MV-4-11 (cell line): ENCODE measurements at regions not wholly inside any gene's neighbourhood (a gene's known extent, or its start where the extent isn't known, plus 50 kb on each side); places are given as distances from the start of the nearest gene placed in this dataset.
A peak's percentile ranks its signal among the peaks of the same experiment; 100 is the strongest.
"Not testable (repeated sequence)": the region's sequence is repeated elsewhere in the genome, so short reads cannot be mapped to it uniquely, and the experiment has no call there.

Experiments used
- DNase-seq: peaks from one replicate; lab custom pipeline; 2025; lab: John Stamatoyannopoulos, UW

DNA sequence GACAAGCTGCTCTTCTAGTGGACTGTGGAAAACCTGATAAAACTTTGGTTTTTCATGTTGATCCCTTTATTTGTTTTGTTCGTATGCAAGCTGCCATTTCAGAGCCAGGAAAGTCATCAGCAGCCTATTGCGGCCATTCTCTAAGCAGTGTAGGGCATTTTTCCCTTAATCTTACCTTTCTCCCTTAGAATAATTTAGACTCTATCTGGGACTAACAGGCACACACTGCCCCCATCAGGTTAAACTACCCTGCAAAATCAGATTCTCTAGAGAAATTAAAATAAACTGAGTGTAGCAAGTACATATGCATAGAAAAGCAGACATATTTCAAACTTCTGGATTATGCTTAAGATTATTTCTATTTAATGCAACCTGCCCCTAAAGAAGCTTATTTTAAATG is 347.5 kb downstream of the METTL4 start:
- DNase-seq, result no peak

DNA sequence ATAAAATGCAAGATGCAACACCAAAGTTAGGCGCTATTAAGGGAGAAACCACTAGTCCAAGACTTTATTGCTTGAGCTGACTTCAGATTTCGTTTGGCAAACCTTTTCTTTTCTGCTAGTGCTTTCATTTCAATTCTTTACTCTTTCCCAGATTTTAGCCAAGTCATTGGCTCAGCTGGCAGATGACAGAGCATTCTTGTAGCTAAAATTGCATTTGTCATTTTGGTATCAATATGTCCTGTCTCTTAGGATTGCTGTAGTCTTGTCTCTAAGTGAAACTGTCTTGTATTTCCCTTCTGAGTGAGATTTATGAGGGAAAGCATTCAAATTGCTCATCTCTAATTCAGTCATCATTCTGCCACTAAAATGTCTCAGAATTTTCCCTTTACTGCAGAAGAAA is 335.1 kb downstream of the METTL4 start:
- DNase-seq, result no peak

DNA sequence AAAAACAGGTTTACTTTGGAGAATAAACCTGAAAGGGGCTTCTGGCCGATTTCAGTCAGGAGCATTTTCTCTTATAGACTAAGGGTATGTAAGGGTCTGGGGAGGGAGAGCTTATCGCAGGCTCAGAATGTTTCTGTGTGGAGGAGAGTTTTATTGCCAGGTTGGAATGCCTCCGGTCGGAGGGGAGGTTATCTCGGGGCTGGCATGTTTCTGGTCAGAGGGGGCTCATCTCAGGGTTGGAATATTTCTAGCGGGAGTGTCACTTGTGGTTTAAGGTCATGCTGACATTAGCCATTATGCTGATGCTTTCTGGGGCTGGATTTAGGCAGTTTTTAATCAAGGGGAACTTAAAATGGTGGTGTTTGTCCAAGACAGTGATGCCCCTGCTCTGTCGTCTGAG is 333.6 kb downstream of the METTL4 start:
- no peak for DNase-seq

DNA sequence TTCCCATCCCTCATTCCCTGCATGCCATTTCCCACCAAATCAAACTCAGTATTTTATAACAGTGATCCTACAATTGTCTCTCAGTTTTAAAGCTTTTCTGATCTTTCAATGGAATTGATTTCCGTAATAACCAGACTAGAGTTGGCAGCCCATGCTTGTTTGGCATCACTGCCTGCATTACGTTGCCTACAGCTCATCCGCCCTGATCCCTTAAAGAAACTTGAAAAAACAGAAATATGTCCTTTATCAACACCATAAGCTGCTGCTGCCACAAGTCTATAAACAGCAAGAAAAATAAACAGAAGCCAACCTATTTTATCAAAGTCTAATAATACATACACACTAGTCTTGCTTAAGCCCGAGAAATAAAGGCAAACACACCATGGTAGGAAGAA is 331.0 kb downstream of the METTL4 start:
- no peak for DNase-seq

DNA sequence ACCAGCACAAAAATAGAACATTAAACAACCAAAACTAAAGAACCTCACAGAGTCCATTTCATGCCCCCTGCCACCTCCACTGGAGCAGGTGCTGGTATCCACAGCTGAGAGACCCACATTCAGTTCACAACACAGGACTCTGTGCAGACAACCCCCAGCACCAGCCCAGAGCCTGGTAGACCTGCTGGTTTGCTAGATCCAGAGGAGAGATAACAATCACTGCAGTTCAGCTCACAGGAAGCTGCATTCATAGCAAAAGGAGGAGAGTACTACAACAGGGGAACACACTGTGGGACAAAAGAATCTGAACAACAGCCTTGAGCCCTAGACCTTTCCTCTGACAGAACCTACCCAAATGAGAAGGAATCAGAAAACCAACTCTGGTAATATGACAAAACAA is 326.7 kb downstream of the METTL4 start:
- no peak for DNase-seq

DNA sequence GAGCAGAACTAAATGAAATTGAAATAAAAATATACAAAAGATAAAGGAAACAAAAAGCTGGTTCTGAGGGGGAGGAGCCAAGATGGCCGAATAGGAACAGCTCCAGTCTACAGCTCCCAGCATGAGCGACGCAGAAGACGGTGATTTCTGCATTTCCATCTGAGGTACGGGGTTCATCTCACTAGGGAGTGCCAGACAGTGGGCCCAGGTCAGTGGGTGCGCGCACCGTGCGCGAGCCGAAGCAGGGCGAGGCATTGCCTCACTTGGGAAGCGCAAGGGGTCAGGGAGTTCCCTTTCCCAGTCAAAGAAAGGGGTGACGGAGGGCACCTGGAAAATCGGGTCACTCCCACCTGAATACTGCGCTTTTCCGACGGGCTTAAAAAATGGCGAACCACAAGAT is 324.2 kb downstream of the METTL4 start:
- not testable (repeated sequence) for DNase-seq

DNA sequence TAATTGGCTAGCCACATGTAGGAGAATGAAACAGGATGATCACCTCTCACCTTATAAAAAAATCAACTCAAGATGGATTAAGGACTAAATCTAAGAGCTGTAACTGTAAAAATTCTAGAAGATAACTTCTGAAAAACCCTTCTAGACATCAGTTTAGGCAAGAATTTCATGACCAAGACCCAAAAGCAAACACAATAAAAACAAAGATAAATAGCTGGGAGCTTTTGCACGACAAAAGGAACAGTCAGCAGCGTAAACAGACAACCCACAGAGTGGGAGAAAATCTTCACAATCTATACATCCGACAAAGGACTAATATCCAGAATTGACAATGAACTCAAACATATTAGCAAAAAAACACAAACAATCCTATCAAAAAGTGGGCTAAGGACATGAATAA is 316.3 kb downstream of the METTL4 start:
- no peak for DNase-seq

DNA sequence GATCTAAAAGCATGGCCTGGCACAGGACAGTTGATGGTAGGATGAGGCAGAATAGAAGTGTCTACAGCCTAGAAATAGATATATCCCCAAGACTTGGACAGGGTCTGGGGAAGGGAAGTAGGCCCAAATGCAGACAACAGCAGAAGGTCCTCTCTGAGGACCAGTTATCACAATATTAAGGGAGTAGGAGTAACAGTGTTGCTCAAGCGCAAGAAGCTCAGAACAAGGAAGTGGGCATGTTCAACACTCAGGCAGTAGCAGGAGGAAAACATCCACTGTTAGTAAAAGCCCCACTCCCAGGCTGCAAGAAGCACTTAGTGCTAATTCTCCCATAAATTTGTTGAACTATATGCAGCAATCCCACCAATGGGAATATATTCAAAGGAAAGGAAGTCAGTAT is 314.7 kb downstream of the METTL4 start:
- DNase-seq, result peak; percentile 37

DNA sequence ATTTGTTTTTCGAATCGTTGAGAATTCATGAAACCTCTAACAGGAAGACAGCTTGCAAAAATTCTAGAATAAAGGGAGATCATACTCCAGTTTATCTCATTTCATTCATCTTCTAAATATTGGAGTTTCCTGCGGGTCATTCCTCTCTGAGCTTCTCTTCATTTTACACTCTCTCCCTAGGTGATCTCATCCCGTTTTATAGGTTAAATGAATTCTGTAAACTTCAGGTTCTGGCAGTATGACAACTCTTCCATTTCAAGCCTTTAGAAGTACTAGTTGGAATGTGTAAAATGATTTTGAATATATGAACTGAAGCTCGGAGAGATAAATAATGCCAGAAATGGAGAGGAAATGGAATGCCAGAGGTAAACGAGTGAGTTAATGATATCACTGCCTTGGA is 312.4 kb downstream of the METTL4 start:
- no peak for DNase-seq

DNA sequence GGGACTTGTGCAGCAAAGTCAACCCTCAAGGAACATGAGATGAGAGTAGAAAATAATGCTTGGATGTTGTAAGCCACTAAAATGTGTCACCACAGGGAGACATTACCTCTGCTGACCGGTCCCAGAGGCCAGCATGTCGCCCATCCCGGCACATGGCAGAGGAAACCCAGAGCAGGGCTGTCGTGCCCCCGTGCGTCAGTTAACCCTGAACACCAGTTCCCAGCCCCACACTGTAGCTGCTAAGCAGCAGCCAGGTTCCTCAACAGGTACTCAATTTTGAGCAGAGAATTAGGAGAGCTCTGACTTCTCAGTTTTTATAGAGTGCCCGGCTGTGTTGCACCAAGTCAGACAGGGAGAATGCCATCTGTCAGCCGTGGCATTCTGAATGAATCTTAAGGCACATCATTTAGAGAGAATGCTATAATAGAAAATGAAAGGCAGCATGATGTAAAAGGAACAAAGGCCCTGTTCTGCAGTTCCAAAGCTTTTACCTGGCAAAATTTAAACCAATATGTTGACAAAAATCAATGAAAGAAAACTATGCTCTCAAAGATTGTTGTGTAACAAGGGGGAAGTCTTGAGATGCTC is 307.9 kb downstream of the METTL4 start:
- no peak for DNase-seq

DNA sequence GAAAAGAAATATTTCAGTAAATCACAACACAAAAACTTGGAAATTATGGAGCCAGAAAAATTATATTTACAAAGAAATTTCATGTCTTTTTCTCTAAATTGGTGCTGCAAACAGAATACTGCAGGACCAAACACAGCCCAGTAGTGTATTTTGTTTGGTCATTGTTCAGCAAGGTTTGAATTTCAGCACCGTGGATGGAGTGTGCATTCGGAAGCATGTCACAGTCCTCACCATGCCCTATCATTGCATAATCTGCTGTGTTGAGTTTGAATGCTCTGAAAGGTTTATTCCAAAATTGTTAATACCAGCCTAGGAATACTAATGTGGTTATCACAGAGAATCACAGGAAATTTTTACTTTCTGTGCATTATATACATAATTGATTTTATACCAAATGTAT is 296.7 kb downstream of the METTL4 start:
- no peak for DNase-seq

DNA sequence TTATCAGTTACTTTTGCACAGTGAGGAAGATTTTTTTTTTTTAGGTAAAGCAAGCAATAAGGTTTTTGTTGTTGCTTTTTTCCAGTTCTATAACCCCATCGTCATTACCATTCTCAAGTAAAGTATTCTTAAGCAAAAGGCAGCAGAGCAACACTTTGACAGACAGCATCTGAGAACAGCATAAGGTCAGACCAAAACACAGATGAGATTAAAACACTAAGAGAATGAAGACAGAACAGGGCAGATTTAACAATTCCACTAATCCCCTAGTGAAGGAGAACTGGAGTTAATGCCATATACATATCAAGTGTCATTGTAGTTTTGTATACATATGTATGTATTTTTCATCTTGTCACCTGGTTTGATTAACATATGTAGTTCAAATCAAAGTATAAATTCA is 290.2 kb downstream of the METTL4 start:
- no peak for DNase-seq

DNA sequence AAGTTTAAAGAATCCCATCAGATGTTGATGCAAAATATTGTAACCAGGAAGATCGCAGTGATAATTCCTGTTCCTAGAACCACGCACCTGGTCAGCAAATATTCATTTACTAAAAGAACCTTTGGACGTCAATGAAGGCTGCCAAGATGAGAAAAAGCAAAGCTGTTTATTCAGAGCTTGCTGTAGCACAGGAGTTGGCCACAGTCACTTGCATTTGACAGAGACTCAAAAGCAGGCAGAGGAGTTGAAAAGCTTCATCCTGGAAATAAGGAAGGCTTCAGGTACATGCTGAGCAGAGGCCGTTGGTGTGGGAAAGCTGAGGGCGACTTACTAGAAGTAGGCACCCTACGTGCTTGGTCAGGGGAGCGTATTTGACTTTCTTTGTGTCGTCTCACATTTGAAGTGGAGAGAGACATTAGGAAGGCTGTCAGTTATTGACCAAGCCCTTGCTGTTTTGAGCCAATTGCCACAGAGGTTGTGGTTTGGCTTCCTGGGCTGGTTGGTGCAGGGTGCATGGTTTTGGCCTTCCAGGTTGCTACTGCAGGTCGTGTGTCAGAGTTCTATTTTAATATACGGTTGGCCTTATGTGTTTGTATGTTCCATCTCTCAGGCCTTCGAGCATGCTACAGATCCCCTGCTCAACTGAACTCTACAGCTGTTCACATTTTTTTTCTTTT is 289.6 kb downstream of the METTL4 start:
- no peak for DNase-seq

DNA sequence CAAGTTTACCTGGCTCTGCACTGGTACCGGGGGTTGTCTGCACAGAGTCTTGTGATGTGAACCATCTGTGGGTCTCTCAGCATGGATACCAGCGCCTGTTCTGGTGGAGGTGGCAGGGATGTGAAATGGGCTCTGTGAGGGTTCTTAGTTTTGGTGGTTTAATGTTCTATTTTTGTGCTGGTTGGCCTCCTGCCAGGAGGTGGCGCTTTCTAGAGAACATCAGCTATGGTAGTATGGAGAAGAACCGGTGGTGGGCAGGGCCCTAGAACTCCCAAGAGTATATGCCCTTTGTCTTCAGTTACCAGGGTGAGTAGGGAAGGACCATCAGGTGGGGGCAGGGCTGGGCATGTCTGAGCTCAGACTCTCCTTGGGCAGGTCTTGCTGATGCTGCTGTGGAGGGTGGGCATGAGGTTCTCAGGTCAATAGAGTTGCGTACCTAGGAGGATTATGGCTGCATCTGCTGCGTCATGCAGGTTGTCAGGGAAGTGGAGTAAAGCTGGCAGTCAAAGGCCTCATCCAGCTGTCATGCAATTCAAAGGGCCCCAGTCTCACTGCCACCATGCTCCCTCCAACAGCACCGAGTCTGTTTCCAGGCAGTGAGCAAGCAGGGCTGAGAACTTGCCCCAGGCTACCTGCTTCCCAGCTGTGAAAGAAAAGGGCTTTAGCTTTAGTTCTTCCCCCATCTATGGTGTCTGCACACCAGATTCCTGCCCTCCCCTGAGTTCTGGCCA is 278.0 kb downstream of the METTL4 start:
- no peak for DNase-seq

DNA sequence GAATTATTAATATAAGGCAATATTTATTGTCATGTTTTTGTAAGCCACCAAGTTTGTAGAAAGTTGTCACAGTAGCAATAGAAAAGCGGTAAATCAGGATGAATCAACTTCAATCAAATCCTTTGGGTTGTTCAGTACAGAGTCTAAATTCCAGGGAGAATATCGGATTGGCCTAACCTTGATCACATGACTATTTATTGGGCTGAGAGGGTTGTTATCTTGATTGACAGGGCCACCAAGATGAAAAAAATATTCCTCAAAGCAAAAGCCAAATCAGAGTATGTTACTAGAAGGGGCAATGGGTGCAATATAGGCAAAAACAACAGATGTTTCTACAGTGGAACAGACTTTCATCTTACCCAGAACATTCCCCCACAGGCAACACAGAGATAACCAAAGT is 270.0 kb downstream of the METTL4 start:
- DNase-seq, result no peak

DNA sequence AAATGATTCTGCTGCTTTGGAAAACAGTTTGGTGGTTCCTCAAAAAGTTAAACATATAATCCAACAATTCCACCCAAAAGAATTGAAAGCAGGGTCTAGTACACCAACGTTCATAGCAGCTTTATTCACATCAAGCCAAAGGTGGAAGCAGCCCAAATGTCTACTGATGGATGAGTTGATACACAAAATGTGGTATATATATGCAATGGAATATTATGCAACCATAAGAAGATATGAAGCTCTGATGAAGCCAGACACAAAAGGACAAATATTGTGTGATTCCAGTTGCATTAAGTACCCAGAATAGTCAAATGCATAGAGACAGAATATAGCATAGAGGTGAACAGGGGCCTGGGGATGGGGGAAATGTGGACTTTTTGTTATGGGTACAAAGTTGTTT is 269.3 kb downstream of the METTL4 start:
- DNase-seq, result no peak

DNA sequence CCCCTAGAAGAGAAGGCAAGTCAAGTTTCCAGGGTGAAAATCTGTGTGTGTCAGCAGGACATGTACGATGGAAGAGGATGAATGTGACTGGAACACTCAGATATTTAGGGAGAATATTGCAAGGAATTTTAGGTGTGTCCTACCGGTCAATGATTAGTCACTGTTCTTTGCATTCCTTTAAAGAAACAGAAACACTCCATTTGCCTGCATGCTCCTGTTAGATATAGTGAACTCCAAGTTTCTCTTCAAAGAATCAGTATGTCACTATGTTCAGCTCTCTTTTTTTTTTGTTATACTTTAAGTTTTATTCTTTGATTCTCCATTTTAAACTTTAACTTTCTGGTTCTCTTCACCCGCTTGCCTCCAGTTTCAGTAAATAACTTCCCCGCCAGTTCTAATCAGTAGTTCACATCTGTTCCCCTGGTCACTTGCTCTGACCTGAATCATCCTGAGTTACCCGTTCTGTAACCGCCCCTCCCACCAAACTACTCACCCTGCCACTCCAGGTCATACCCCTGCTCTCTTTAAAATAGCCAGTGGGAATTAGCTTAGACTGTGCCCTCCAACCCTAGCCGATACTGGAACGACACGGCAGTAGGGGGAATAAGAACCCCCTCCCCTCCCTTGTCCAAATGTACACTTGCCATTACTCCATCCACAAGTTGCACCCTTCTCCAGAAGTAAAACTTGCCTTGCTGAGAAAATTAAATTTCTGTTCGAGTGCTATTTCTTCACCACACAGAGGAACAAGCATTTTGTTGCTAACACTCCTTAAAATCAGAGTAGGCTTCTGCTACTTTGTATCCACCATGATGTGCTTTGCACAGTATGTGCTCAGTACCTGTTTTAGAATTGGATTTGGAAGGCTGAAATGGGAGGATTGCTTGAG is 268.4 kb downstream of the METTL4 start:
- no peak for DNase-seq

DNA sequence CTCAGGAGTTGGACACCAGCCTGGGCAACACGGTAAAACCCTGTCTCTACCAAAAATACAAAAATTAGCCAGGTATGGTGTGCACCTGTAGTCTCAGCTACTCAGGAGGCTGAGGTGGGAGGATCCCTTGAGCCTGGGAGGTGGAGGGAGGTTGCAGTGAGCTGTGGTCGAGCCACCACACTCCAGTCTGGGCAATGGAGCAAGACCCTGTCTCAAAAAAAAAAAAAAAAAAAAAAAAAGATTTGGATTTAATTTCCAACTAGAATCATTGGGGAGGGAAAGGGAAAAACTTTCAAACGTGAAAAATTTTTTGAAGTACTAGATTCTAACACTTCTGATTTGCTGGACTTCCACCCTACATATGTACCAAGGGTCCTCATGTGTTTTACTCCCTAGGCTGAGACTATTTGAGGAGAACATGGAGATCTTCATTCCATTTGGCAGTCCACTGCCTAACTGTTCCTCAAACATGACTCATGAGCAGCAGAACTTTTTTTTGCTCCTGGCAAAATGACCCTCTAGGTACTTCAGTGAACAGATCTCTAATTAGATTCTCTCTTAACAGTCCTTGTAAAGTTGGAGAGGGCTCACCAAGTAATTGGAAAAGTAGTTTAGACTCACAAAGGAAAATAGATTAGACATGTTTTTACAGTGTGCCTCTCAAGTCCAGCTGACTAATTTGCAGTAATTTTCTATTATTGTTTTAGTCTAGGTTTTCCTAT is 267.6 kb downstream of the METTL4 start:
- DNase-seq, result no peak

DNA sequence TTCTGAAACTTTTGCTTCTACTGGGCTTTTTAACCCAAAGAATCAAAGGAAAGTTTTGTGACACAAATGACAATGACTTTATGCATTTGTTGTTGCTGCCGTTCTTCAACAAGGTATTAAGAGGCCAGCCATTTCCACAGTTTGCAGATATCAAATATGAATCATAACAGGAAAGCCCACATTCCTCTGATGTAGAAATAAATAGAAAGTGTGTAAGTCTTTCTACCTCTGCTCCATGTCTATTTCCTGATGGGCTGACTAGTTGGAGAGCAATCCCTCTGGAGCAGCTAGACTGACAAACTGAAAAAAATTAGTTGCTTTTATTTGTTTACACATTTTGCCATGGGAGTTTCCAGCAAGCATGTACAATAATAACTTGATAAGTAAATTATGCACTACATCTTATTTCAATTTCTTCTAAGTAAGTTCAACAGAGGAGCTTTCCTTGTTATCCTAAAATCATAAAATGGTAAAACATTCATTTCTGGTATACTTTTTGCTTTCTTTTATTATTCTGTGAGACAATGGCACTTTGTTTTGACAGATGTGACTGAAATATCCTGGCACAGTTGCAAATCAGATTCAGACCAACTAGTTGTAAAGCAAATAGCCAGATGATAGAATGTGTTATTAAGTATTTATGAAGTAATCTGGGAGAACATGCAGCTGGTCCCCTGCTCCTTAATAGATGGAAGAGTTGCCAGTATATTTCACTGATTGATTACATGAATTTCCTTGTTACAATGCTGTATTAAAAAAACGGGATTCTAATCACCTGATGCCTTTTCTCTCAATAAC is 266.7 kb downstream of the METTL4 start:
- no peak for DNase-seq

DNA sequence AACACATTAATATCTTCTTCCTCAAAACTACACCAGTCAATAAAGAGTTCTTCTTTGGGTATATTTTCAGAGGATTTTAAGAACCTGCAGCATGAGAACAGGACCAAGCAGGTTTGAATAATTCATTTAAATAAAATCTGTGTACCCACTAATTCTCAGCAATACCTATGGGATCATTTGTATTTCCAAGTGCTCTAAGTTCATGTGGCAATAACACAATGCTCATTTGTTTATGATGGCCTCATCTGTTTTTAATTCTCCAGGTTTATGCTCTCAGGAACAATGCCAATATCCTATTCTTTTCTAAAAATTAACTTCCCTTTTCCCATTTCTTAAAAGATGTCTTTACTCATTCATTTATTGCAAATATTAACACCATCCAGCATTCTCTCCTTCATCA is 264.7 kb downstream of the METTL4 start:
- DNase-seq, result no peak

DNA sequence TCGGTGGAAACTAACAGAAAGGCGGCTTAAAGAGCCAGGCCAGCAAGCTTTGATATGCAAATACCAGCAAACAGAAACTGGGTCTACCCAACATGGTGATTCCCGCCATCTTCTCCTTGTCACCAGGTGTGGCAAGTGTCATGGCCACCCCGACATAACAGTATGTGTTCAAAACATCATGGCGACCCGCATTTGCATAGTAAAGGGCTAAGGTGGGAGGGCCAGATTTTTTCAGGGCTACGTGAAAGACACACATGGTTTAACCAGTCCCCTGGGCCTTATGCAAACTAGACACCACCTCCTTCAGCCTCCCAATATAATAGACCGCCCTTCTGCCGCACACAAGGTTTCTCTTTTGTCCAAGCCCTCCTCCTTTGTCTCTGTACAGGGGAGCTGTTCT is 260.4 kb downstream of the METTL4 start:
- no peak for DNase-seq
